HL-60 (cell line): ENCODE measurements at regions not wholly inside any gene's neighbourhood (a gene's known extent, or its start where the extent isn't known, plus 50 kb on each side); places are given as distances from the start of the nearest gene placed in this dataset.

Experiments used
- DNase-seq, 2 experiments: peaks; one replicate each; pipeline ENCODE4 v3.0.0-alpha.2; 2010 to 2020; ENCODE audit warnings: low read depth in 1 of 2, low spot score in 1 of 2
- H3K27ac ChIP-seq: fragments of 250-450 bp; sonication (Bioruptor Pico); replicated peaks from 2 replicates; pipeline ENCODE4 v1.5.1; 2020; ENCODE audit warnings: mild to moderate bottlenecking, moderate library complexity
- H3K27me3 ChIP-seq: fragments of 250-450 bp; sonication (Bioruptor Pico); 2 replicates; pipeline ENCODE4 v1.5.1; 2021; ENCODE audit warnings: mild to moderate bottlenecking, moderate library complexity; ENCODE audit not compliant: insufficient read depth, poor library complexity, severe bottlenecking
- H3K4me3 ChIP-seq: replicated peaks from 2 replicates; pipeline ENCODE4 v1.5.1; 2011; ENCODE audit warnings: mild to moderate bottlenecking, control low read depth, low read length; ENCODE audit not compliant: insufficient read depth
- GABPA ChIP-seq: IDR thresholded peaks from 2 replicates; pipeline ENCODE4 v1.6.1; 2012; ENCODE audit warnings: low read depth
- POLR2AphosphoS5 ChIP-seq: IDR thresholded peaks from 2 replicates; pipeline ENCODE4 v1.6.1; 2012; ENCODE audit warnings: low read depth
- SPI1 ChIP-seq: IDR thresholded peaks from 2 replicates; pipeline ENCODE4 v1.6.1; 2012; ENCODE audit warnings: low read depth, mild to moderate bottlenecking, borderline replicate concordance
- TF ChIP-seq, protein P1 (sequence below): IDR thresholded peaks from 2 replicates; pipeline ENCODE4 v1.6.1; 2012; ENCODE audit warnings: low read depth; ENCODE audit not compliant: insufficient replicate concordance
- TF ChIP-seq, protein P2 (sequence below): IDR thresholded peaks from one replicate; pipeline ENCODE4 v1.5.1; 2011; ENCODE audit warnings: low read length, control low read depth, inconsistent platforms; ENCODE audit not compliant: insufficient read depth

DNA sequence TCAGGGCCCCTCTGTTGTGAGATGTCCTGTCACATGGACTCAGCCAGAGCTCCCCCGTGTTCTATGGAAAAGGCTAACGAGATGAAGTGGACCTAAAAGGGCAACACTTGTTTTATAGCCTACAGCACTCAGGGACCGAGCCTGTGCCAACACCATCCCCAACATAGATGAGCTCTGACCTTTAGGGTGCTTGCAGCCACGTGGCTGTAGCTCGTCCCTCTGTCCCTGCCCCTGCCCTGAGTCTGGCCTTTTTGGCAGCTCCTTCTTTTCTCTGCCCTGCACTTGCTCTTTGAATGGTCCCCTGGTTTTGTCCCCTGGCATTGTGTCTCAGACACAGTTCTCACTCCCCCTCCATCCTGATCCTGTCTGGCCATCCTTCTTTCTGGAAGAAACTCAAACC, 81.2 kb upstream of the GDF10 start:
- no peak for TF ChIP-seq POLR2AphosphoS5
- peaks cover 2% of the 10 kb centered on the region for H3K27me3 ChIP-seq
- H3K4me3 ChIP-seq, result no peak overlapping the region
- H3K27ac ChIP-seq, result no peak overlapping the region
- no peak for DNase-seq

DNA sequence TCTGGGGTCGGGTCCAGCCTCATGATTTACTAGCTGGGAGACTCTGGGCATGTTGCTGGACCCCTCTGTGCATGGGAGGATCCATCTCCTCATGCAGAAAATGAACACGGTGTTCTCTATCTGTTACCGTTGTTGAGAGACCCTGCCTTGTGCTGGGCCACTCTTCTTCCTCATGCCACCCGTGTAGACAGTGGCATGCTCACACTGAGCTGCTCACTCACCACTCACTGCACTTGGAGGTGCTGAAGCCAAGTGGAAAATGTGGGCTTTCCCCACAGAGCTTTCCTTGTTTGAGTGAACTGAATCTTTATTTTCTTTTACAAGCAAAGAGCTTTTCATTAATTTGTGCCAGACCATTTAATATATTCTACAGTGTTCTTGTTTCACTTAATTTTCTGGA, 77.5 kb upstream of the GDF10 start:
- DNase-seq, result no peak
- no peaks in the 10 kb centered on the region for H3K27me3 ChIP-seq
- TF ChIP-seq, protein P1, sequence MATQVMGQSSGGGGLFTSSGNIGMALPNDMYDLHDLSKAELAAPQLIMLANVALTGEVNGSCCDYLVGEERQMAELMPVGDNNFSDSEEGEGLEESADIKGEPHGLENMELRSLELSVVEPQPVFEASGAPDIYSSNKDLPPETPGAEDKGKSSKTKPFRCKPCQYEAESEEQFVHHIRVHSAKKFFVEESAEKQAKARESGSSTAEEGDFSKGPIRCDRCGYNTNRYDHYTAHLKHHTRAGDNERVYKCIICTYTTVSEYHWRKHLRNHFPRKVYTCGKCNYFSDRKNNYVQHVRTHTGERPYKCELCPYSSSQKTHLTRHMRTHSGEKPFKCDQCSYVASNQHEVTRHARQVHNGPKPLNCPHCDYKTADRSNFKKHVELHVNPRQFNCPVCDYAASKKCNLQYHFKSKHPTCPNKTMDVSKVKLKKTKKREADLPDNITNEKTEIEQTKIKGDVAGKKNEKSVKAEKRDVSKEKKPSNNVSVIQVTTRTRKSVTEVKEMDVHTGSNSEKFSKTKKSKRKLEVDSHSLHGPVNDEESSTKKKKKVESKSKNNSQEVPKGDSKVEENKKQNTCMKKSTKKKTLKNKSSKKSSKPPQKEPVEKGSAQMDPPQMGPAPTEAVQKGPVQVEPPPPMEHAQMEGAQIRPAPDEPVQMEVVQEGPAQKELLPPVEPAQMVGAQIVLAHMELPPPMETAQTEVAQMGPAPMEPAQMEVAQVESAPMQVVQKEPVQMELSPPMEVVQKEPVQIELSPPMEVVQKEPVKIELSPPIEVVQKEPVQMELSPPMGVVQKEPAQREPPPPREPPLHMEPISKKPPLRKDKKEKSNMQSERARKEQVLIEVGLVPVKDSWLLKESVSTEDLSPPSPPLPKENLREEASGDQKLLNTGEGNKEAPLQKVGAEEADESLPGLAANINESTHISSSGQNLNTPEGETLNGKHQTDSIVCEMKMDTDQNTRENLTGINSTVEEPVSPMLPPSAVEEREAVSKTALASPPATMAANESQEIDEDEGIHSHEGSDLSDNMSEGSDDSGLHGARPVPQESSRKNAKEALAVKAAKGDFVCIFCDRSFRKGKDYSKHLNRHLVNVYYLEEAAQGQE, result no peak
- TF ChIP-seq POLR2AphosphoS5, result no peak
- no peak for TF ChIP-seq SPI1
- TF ChIP-seq, protein P2, sequence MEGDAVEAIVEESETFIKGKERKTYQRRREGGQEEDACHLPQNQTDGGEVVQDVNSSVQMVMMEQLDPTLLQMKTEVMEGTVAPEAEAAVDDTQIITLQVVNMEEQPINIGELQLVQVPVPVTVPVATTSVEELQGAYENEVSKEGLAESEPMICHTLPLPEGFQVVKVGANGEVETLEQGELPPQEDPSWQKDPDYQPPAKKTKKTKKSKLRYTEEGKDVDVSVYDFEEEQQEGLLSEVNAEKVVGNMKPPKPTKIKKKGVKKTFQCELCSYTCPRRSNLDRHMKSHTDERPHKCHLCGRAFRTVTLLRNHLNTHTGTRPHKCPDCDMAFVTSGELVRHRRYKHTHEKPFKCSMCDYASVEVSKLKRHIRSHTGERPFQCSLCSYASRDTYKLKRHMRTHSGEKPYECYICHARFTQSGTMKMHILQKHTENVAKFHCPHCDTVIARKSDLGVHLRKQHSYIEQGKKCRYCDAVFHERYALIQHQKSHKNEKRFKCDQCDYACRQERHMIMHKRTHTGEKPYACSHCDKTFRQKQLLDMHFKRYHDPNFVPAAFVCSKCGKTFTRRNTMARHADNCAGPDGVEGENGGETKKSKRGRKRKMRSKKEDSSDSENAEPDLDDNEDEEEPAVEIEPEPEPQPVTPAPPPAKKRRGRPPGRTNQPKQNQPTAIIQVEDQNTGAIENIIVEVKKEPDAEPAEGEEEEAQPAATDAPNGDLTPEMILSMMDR, result no peak
- TF ChIP-seq GABPA, result no peak
- H3K27ac ChIP-seq, result no peak overlapping the region
- no peak overlapping the region for H3K4me3 ChIP-seq

DNA sequence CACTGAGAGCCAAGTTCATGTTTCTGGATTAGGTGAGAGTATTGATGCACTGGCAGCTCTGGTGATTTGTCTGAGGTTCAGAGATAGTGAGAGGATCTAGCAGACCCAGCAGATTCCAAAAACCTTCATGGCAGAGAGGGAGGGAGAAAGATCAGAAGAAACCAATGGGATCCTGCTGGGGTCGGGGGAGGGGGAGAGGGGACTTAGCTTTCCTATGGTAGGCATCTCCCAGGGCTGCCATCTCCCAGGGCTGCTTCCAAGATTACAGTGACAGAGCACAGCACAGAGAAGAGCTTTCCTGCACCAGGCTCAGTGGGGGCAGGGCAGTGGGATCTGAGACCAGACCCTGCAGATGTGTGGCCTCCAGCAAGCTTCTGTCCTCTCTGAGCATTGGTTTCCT, 76.8 kb upstream of the GDF10 start:
- H3K4me3 ChIP-seq, result no peak overlapping the region
- TF ChIP-seq SPI1, result no peak
- no peak for TF ChIP-seq POLR2AphosphoS5
- TF ChIP-seq GABPA, result no peak
- TF ChIP-seq, protein P2, result no peak
- TF ChIP-seq, protein P1, result no peak
- no peaks in the 10 kb centered on the region for H3K27me3 ChIP-seq
- no peak overlapping the region for H3K27ac ChIP-seq
- no peak for DNase-seq

DNA sequence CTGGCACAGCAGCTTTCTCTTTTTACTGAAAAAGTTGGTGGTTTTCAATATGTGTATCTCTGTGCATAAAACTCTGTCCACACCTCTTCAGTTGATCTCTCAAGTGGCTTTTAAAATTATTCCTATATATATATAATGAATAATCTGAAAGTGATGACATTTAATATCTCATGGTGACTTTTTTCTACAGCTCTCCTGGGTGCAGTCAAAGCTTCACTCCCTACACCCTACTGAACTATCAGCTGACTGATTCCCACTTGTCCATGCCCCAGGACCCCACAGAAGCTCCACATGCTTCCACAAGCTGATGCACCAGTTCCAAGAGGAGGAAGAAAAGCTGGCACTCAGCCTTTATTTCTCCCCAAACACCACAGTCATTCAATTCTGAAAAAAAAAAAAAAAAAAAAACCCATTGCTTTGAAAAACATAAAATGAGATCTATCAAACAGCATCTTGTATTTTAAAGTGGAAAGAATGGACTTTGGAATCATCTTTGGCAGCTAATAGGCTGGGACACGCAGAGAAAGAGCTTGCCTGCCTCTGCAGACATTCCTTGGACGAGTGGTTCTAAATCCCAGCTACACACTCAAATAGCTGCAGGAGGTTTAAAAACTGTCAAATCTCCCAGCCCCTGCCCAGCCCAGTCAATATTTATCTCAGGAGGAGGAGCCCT, 75.3 kb upstream of the GDF10 start:
- Histone ChIP-seq H3K27ac (no peak overlapping the region), H3K4me3 (no peak overlapping the region), H3K27me3 (no peaks in the 10 kb centered on the region)
- DNase-seq, result no peak
- TF ChIP-seq, protein P1, result no peak
- no peak for TF ChIP-seq GABPA
- TF ChIP-seq POLR2AphosphoS5, result no peak
- TF ChIP-seq, protein P2, result no peak
